ENCODE measurements at regions not wholly inside any gene's neighbourhood (a gene's known extent, or its start where the extent isn't known, plus 50 kb on each side); places are given as distances from the start of the nearest gene placed in this dataset.

DNA sequence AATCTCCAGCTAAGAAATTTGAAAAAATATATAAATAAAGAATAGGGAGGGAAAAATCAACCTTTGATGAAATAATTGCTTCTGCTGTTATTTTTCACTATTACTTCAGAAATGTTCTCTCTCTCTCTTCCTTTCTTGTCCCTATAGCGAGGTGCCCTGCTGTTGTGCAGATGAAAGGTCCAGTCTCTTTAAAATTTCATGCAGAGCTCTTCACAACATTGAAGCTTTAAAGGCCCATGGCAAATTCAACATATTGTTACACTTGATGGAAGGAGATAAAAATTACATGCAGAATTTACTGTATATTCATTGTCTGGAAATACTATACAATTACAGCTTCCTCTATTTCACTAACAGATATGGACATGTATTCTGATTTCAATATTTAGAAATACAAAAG, 86.4 kb upstream of the PSMD7 start:
- ChIA-PET RAD21 (ENCODE audit: low non-redundant PET in 1 of 2, low total read pairs in 2 of 2, uncharacterized antibody in 2 of 2, unreplicated experiment in 2 of 2) (no interaction called here), POLR2A (no interaction called here), CTCF (no interaction called here)
- H3K4me1 ChIP-seq (ENCODE audit: control insufficient read depth in 1 of 2, insufficient read depth in 2 of 2, low read length in 2 of 2), result no peaks in the 10 kb centered on the region
- no peak overlapping the region for H3K27ac ChIP-seq (ENCODE audit: low read depth, low read length)
- H3K9me2 ChIP-seq (ENCODE audit: insufficient read depth), result no peaks in the 10 kb centered on the region
- no peaks in the 10 kb centered on the region for H3K9me3 ChIP-seq (ENCODE audit: control insufficient read depth in 1 of 2, insufficient read depth in 1 of 2, low read depth in 1 of 2, low read length in 2 of 2)
- H3K36me3 ChIP-seq (ENCODE audit: control insufficient read depth in 1 of 2, insufficient read depth in 2 of 2, low read length in 2 of 2), result no peaks in the 10 kb centered on the region
- no TSS peak for BruUV-seq (replicated peaks)
- H3K4me3 ChIP-seq (replicated peaks in 1 of 2; ENCODE audit: low read depth in 1 of 2, low read length in 2 of 2), result no peak overlapping the region
- H2AFZ ChIP-seq (ENCODE audit: low read depth, low read length, poor library complexity, severe bottlenecking), result no peak overlapping the region
- no peaks in the 10 kb centered on the region for H4K20me1 ChIP-seq (ENCODE audit: insufficient read depth)
- ATAC-seq, result no peak
- no peaks in the 10 kb centered on the region for H3K79me2 ChIP-seq (ENCODE audit: insufficient read depth, low read length)
- H3K9ac ChIP-seq (ENCODE audit: low read length), result no peak overlapping the region
- H3K27me3 ChIP-seq (ENCODE audit: insufficient read depth, low read length), result peaks cover 6% of the 10 kb centered on the region; the same call in 1 of the 2 replicates
- no peak for TF ChIP-seq YY1 (IDR thresholded peaks at IDR 0.05; ENCODE audit: extremely low read depth, insufficient replicate concordance, low read depth, low read length)
- TF ChIP-seq ELF1 (IDR thresholded peaks at IDR 0.05; ENCODE audit: borderline replicate concordance, low read depth), result no peak
- TF ChIP-seq, protein P1, sequence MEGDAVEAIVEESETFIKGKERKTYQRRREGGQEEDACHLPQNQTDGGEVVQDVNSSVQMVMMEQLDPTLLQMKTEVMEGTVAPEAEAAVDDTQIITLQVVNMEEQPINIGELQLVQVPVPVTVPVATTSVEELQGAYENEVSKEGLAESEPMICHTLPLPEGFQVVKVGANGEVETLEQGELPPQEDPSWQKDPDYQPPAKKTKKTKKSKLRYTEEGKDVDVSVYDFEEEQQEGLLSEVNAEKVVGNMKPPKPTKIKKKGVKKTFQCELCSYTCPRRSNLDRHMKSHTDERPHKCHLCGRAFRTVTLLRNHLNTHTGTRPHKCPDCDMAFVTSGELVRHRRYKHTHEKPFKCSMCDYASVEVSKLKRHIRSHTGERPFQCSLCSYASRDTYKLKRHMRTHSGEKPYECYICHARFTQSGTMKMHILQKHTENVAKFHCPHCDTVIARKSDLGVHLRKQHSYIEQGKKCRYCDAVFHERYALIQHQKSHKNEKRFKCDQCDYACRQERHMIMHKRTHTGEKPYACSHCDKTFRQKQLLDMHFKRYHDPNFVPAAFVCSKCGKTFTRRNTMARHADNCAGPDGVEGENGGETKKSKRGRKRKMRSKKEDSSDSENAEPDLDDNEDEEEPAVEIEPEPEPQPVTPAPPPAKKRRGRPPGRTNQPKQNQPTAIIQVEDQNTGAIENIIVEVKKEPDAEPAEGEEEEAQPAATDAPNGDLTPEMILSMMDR (IDR thresholded peaks at IDR 0.05 in 2 of 3, conservative IDR thresholded peaks at IDR 0.05 in 1 of 3; ENCODE audit: borderline replicate concordance in 1 of 3, insufficient read depth in 1 of 3, low read depth in 2 of 3, low read length in 2 of 3), result no peak
- no peak for TF ChIP-seq FOSL1 (IDR thresholded peaks at IDR 0.05; ENCODE audit: low read depth)
- TF ChIP-seq, protein P2, sequence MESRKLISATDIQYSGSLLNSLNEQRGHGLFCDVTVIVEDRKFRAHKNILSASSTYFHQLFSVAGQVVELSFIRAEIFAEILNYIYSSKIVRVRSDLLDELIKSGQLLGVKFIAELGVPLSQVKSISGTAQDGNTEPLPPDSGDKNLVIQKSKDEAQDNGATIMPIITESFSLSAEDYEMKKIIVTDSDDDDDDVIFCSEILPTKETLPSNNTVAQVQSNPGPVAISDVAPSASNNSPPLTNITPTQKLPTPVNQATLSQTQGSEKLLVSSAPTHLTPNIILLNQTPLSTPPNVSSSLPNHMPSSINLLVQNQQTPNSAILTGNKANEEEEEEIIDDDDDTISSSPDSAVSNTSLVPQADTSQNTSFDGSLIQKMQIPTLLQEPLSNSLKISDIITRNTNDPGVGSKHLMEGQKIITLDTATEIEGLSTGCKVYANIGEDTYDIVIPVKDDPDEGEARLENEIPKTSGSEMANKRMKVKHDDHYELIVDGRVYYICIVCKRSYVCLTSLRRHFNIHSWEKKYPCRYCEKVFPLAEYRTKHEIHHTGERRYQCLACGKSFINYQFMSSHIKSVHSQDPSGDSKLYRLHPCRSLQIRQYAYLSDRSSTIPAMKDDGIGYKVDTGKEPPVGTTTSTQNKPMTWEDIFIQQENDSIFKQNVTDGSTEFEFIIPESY (IDR thresholded peaks at IDR 0.05; ENCODE audit: extremely low read depth, insufficient replicate concordance, low read length), result no peak
- no peak overlapping the region for H3K4me2 ChIP-seq (ENCODE audit: low read length)
- intact Hi-C loops (cut with micrococcal nuclease), result no loop called here
- DNase-seq (ENCODE audit: low read depth, low spot score), result no peak
